NAMALWA (cell line): ENCODE measurements at regions not wholly inside any gene's neighbourhood (a gene's known extent, or its start where the extent isn't known, plus 50 kb on each side); places are given as distances from the start of the nearest gene placed in this dataset.

ENCODE experiments used
- DNase-seq: peaks from one replicate; pipeline ENCODE4 v3.0.0-alpha.2; 2015; ENCODE audit warnings: low spot score

DNA sequence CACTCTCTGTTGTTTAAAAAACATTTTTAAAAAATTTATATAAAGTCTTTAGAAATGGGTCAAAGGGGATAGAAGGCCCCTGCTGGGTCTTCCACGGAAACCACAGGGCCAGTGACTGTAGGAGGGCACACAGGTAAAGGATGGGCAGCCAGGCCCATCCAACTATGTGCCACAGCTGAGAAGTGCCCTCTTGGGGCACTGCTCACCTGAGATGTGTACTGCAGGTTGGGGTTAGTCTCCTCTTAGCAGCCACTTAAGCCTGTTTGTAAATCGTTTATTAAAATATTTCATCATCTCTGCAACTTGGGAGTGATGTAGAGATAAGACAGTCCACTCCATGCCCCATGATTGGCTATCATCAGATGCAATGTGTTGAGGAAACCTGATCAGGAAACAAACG, 222.4 kb downstream of the DIRAS2 start:
- no peak for DNase-seq

DNA sequence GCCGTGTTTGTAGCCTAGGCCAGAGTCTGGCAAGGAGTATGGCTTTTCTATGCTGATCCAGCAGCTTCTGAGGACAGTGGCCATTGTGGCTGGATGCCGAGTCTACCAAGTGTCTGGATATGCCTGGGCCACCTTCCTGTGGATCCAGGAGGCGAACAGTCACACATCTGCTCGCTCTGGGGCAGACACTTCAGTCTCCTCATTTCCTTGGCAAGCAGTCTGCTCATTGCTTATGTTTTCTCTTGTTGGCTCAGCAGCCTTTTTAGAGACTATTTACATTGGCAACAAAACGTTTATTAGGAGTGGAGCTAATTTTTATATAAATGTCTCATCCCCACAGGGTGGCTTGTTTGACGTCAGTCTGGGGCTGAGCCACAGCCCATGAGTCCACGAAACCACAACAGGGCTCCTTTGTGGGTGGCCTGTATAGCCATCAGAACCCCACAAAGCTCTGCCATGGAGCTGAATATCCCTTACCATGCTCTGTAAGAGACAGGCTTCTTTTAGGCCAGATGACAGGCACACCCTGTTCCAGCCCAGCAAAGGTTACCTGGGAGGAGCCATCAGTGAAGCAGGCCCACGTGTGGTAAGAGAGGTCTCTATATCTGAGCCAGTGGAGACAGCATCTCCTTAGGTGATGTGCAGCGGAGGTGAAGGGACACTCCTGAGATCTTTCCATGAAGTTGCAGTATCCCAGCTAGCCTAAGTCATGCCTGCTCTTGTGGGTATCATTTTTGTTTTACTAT, 221.7 kb downstream of the DIRAS2 start:
- no peak for DNase-seq

DNA sequence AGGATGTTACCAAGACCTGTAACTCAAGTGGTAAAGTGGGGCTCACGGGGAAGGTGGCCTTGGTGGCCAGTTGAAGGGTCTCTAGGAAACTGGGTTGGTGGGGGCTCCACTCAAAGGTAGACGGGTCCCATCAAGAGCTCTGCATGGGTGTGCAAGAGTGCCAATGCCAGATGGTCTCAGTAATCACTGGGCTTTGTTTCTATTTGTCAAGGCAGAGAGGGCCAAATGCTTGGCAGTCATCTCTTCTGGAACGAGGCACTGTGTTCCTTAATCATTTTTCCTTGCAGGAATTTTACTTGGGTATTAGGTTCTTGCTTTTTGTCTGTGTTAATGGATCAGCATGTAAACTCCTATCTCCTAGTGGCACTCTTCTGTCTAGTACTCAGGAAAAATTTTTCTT, 220.8 kb downstream of the DIRAS2 start:
- no peak for DNase-seq

DNA sequence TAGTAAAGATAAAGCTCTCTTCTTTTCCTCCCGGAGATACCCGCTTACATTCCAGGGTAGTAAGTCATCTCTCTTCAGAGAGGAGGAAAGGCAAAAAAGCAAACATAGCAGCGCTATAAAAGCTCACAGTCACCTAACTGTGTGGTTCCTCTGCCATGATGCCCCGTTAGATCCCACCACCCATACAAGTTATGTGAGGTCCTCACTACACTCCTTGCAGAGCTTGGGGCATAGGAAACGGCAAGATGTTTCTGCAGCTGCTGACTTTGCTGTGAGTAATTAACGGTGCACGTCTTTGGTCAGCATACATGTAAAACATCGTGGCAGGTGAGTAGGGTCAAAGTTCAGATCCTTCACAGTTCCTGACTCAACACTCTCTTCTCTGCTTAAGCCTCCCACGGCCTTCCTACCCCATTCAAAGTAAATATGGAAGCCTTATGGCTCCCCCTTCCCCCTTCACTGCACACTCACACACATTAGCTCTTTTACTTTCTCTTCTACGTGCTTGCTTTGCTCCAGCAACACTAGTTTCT, 218.9 kb downstream of the DIRAS2 start:
- DNase-seq: no peak

DNA sequence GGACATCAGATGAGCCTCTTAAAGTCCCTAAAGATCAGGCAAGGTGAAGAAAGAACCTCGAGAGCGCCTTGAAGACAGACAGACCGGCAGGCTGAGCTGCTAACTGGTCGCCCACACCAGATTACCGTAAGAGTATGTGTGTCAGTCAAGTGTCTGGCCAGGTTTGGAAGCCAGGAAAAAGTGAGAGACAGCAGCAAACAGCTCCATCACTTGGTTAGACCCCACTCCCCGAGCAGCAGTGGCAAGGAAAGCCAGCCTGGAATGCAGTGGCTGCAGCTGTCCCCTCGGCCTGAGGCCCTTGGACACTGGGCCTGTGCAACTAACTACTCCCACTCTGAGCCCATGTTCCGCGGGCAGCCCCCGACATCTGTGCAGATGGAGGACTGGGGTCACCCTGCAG, 214.1 kb downstream of the DIRAS2 start:
- no peak for DNase-seq

DNA sequence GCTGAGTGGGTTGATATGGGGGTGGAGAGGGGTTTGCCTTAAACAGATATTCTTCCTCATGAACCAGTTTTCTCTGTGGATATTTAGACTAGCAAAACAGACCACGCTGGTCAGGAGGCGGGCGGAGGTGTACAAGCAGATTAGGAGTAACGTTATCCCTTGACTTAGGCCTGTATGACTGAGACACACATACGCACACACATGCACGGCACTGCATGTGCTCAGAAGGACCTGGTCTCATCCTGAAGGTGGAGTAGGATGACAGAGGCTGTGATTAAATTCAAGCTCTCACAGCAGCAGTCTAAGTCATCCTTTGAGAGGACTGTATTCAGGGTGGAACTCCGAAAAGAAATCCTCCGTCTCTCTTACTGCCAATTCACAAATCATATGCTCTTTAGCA, 209.7 kb downstream of the DIRAS2 start:
- no peak for DNase-seq

DNA sequence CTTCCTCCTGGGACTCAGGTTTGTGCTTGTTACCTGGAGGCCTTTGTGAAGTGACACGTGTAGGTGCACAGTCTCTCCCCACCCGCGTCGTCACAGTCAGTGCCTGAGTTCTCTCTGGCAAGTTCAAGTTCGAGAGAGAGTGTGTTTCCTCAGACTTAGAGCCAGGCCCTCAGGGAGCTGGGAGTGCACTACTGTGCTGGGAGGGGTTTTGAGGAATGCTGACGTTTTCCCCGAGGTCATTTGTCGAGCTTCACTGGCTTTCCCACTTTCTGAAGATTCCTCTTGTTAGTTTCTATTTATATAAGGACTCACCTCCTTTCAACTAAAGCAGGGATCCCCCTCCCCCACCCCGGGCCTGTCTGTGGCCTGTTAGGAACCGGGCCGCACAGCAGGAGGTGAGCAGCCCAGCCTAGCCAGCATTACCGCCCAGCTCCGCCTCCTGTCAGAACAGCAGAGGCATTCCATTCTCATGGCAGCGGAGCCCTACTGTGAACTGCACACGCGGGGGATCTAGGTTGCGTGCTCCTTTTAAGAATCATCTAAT, 209.2 kb downstream of the DIRAS2 start:
- no peak for DNase-seq

DNA sequence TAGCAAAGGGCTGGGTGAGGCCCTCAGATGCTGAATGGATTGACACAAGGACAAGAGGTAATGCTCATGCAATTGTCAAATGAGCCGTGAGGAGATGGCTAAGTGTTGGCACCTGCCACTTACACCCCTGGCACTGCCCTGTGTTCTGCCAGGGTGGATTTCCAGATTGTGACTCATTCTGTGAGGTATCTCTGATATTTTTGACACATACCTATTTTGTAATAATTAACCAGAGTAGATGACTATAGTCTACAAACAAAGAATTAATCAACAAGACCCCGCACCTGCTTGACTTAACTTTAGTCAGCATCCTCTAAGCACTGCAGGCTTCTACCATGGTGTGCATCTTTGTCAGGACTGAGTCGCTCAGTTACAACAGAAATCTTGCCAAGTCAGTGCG, 200.8 kb downstream of the DIRAS2 start:
- no peak for DNase-seq

DNA sequence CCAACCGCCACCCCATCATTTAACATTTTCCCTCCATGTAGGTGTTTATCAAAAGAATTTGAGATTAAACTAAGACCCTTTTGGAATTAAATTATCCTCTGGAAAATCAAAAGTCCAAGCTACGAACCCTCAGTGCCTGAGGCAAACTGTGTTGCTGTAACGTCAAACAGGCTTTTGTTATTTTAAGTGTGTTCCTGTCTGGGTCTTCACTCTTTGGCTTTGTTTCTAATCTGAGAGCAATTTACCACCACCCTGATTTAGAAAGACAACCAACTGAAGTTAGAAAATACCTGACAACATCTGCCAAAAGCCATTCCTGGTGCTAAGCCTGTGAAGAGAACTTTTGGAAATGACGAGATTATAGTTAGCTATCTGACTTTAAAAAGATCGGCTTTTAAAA, 199.9 kb downstream of the DIRAS2 start:
- DNase-seq: no peak

DNA sequence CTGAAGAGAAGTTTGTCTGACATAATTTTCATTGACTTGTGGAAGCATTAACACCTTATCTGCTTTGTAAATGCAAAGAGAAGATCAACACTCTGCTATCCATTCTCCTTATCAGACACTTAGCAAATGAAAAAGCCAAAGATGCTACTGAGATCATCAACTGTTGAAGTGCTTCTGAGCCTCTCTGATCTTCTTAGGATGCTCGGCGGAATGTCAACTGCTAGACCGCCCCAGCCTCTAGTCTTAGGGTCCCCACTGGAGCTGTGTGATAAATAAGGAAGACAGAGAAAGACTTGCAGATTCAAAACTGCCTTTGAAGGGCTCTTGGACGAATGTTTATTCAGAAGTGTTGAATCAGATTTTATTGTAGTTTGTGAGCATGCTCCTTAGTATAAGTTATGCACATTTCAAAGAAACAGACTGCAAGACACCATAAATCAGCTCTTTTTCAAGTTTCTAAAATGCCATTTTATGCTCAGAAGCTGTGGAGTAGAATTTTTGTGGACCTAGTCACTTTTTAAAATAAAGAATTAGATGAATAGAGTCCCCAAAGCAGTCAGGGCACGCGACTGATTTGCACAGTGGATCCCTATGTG, 197.9 kb downstream of the DIRAS2 start:
- no peak for DNase-seq

DNA sequence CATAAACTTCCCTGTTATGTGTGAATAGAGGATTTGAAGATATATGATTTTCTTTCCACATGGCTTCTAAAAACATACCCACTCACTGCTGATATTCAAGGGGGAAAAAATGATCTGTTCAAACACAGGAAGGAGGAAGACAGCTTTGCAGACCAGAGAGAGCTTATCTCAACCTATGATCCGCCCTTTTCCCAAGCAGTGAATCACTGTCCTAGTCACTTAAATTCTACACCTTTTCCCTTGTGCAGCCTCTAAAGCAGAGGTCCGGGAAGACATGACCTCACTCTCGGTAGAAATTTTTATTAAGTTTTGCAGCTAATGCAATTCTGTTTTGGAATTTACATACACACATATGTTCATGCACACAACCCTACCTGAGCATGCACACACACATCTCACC, 197.2 kb downstream of the DIRAS2 start:
- DNase-seq: no peak

DNA sequence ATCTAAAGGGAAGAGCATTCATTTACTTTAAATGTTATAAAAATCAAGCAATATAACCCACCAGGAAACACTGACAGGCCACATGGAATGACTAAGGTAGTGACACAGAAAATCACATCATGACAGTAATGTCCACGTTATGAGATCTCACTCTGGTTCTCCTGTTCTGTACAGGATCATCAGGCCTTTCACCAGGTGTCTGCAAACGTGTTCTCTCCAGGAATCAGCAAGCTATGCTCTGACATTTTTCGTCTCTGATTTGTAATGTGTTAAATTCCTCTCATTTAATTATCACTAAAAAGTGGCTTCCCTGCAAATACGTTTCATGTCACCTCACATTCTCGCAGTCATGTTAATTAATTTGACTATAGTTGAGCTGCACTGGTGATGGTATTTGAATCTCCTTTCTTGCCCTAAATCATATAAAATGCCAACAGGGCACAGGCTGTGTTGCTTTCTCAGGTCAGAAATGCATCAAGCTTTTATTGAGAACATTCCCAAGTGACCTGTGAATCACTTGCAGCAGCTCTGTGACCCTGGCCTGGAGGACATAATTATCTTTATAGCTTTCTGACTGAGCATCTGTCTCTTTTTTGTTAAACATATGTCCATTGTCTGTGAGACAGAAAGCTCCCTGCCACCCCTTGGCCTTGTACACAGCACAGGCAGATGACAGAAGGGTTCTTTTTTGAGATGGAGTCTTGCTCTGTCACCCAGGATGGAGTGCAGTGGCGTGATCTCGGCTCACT, 196.2 kb downstream of the DIRAS2 start:
- DNase-seq: no peak

DNA sequence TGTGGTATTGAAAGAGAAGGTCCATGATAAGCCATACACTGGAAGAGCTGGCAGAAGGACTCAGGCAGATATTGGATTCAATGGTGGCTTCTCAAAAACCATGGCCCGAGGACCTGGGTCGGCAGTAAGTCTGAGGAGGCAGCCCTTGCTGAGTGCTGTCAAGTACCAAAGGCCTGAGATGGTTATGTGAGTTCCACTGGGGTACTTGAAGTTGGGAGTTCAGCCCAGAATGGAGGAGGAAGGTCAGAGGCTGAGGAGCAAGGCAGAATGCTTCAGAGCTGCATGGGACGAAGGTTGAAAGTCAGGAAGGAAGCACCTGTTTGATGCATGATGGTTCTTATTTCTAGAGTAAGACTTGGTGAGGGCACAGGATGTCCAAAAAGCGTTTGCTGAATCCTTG, 194.9 kb downstream of the DIRAS2 start:
- DNase-seq: no peak

DNA sequence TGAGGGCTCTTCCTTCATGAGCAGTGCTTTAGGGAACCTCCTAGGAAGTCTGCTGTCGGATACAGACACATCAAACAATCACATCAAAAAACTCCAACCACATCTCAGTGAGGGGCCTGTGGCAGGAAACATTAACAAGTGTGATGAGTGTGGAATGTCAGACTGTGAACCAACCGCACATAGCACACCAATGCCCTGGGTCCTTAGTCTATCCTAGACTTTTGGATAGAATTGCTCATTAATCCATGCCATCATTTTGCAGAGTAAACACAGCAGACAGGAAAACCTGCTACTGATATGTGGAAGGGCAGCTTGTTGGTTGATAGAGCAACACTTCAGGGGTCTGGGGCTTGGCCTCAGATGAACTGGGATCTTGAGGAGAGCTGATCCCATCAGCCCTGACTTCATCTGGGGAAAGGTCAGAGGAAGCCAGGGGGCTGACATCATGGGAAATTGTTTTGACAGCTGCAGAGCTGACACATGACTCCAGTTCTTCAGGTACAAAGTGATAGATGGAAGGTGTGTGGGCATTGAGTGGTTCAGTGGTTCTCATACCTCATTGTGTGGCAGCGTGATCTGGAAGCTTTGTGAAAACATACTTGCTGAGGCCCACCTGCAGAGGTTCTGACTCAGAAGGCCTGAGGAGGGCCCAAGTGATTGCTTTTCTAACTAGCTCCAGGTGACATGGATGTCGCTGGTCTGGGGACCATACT, 193.3 kb downstream of the DIRAS2 start:
- no peak for DNase-seq

DNA sequence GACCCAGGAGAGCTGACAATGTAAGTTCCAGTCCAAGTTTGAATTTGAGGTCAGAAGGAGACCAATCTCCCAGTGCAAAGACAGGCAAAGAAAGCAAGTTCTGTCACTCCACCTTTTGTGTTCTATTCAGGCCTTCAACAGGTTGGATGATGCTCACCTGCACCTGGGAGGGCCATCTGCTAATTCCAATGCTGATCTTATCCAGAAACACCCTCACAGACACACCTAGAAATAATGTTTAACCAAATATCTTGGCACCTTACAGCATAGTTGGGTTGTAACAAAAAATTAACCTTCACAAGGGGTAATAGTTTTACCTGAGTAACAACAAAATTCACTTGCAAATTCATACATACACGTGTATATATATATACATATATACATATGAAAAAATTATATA, 190.8 kb downstream of the DIRAS2 start:
- no peak for DNase-seq

DNA sequence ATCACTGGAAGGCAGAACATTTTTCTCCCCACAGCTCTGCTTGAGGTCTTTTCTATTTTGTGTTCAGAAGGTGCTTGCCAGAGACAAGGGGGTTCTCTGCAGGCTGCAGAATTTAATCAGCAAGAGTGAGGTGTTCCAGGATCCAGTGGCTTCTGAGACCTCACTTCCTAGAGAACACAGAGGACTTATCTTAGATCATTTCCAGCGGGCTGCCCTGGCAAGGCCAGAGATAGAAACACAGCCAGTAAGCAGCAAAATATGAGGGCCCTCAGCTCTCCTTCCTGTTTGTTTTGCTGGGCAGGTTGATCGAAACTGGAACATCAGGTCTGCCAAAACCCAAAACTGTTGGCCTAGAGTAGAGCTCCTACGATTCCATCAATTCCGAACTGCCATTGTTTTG, 187.3 kb downstream of the DIRAS2 start:
- no peak for DNase-seq

DNA sequence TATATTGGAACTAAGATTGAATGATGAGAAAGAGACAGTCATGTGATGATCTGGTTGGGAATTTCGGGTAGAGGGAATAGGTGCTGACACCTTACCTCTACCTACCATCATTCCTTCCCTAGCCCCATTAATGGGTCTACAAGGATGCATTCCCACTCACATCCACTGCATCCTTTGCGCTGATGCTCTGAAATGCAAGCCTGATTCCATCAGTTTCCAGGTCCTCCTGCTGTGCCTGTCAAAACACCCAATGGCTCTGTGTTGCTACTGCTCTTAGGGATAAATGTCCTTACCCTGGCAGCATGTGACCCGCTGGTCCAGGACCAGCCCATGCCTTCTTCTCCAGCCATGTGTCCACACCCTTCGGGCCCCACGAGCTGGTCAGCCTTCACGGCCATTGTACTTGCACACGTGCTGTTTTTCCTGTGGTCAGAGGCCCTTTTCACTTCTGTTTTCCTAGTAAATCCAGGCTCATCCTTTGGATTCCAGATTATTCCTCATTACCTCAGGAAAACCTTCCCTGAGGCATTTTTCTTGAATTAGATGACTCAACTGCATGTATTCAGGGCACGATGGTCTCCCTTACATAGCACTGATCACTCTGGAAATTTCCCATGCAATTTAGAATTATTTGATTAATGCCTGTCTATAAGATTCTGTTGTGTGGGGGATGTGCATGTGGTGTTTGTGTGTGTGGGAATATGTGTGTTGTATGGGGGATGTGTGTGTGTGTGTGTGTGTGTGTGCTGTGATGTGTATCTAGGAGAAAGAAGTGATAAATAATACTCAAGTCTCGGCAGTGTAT, 185.0 kb downstream of the DIRAS2 start:
- DNase-seq: no peak

DNA sequence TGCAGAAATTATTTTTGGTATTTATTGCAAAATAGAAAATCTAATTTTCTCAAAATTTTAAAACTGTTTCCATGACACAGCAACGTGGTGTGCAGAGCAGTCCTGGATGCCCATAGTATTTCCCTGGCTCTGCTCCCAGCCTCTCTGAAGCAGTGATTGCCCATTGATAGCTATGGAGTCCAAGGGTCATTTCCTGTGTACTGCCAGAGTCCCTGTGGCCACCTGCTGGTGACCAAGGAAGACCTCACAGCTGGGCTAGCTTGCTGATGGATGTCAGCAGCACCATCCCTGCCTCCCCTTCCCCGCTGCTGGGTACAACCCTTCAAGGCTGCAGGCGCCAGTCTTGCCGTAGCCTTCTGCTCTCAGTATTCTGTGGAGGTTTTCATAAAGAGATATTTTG, 184.1 kb downstream of the DIRAS2 start:
- DNase-seq: no peak

DNA sequence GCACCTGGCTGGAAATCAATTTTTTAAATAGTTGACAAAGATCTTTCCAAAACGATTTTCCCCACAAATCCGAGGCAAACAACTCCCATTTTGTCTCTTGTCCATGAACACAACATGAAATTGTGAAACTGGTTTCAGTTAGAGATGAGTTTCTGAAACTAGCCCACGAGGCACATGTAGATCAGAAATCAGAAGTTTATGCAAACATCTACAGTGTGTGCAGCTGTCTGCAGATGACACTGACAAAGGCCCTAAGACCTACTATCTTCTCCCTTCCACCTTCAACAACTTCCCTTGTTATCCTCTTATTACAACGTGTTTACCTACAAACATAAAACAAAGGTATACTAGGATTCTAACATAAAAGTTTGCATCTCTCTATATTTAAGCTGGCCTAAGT, 183.3 kb downstream of the DIRAS2 start:
- no peak for DNase-seq

DNA sequence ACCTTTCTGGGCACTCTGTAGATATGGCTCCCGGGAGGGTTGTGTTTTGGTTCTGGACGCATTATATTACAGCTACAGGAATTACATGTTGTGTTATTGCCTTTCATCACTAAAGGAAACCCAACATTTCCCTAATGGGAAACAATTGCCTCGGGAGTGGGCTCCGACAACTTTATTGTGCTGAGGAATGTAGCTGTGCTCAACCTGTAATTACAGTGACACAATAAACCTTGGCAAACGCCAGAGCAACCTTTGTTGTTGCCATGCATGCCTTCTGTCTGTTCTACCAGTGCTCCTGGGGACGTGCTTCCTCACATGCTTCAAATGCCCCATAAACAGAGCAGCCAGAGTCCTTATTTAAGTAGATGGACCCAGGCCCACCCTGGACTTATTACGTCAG, 182.4 kb downstream of the DIRAS2 start:
- no peak for DNase-seq

DNA sequence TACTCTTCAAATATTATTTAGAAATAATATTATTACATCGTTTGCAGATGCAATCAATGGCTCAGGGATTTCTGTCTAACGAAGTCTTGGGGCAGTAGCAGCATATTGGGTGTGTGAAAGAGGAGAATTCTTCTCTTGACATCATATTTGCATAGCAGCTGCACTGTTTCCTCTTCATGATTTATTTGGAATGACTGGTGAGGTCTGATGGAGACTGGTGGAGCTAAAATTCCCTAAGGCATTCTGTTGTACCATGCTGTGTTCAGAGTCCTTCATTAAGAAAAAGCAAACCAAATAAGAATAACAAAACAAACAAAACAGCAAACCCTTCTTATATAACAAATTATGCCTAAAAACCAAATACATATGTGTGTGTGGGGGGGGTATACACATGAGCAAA, 177.6 kb downstream of the DIRAS2 start:
- DNase-seq: no peak
